ENCODE measurements at regions not wholly inside any gene's neighbourhood (a gene's known extent, or its start where the extent isn't known, plus 50 kb on each side); places are given as distances from the start of the nearest gene placed in this dataset.
"Not testable (repeated sequence)": the region's sequence is repeated elsewhere in the genome, so short reads cannot be mapped to it uniquely, and the experiment has no call there.

DNA sequence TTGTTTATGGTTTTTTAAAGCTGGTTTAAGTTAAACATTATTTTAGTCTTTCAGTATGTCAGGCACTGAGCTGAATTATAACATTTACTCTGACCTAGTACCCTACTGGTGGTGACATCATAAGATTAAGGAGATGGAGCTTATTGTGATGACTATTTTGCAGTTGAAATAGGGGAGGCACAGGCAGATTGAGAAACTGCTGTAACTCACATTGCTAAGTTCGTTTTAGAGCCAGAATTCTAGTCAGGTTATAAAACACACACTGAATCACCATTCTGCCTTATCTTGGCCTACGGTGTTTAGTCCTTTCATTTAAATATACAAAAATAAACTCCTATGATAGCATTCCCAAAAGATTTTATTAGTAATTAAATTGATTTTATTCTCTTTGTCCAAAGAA is 584.1 kb downstream of the TFAP2A start:
- no peak for DNase-seq

DNA sequence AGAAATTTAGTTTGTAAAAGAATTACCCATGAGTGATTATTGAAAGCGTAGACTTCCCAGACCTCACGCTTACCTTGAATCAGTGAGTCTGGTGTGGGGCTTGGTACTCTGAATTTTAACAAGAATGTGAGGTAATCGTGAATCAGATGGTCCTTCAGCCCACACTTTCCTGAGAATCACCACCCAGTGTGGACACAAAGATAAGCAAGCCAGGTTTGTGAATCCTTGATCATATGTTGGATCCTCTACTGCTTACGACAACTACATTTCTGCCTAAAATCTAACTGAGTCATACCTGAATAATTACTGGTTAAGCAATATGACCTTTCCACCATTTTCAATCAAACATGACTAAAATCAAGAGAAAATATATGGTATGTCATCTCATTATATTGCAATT is 589.3 kb downstream of the TFAP2A start:
- no peak for DNase-seq

DNA sequence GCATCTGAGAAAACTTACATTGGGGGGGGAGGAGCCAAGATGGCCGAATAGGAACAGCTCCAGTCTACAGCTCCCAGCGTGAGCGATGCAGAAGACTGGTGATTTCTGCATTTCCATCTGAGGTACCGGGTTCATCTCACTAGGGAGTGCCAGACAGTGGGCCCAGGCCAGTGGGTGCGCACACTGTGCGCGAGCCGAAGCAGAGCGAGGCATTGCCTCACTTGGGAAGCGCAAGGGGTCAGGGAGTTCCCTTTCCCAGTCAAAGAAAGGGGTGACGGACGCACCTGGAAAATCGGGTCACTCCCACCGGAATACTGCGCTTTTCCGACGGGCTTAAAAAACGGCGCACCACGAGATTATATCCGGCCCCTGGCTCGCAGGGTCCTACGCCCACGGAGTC is 604.1 kb downstream of the TFAP2A start:
- not testable (repeated sequence) for DNase-seq

DNA sequence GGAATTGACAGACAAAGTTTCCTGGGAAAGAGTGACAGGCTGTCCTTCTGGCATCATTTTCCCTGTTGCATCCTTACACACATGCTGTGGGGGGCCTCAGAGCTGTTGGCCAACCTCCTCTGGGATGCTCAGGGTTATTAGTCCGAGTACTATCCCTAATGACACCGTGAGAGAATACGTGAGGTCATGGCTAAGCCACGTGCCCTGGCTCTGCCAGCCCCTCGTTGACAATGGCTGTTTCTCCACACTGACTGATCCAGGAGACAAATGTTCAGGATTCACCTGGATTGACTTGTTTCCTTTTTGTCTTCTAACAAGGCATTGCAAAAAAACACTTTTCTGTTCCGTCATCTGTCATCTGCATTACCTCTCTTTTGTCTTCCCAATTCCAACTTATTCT is 604.6 kb downstream of the TFAP2A start:
- DNase-seq: no peak

DNA sequence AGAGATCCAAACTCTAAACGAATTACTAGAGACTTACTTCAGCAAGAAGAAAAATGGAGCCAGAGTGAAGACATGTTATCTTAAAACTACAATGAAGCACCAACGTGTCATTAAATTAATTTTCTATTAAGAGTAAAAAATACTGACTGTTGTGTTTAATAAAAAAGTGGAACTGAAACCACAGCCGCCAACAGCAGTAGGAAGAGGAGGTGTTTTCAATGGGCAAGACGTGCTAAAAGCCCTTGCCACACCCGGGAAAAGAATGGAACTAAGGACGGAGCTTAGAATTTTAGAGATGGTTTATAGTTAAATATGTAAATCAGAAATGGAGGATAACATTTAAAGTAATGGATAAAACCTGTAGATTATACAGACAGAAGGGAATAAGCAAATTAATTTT is 608.7 kb downstream of the TFAP2A start:
- no peak for DNase-seq

DNA sequence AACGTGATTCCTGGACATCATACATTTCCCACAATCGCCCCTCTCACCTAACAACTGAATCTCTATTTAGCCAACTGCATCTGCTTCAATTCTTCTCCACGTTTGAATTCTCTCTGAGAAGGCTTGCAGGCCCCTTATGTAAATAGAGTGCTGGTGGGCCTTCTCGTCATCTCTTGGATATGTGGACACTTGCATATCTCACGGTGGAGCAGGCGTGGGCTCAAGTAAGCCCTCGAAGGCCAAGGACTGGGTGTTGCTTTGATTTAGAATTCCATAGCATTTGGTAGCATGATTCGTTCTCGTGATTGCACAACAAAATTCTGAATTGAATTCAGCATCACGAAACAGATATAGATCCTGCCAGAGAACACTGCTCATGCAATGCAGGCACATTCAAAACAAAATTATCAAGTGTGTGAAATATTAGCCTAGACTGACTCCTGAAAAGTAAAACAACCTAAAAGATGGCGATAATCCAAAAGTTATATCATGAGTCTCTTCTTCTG is 613.6 kb downstream of the TFAP2A start:
- DNase-seq: no peak

DNA sequence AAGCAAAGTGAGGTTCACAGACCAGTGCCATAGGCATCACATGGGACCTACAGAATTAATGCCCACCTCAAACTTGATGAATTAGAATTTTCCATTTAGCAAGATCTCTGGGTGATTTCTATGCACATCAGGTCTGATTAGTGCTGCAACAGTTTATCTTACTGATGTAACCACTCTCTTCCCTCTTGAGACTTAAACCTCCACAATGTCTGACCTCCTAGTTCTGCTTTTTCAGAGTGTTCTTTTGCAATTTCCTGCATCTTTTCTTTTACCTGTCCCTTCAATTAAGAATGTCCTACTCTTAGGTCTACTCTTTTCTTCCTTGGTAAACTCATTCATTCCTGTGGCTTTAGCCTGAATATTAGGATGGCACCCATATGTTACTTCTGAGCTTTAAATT is 615.3 kb downstream of the TFAP2A start:
- no peak for DNase-seq

DNA sequence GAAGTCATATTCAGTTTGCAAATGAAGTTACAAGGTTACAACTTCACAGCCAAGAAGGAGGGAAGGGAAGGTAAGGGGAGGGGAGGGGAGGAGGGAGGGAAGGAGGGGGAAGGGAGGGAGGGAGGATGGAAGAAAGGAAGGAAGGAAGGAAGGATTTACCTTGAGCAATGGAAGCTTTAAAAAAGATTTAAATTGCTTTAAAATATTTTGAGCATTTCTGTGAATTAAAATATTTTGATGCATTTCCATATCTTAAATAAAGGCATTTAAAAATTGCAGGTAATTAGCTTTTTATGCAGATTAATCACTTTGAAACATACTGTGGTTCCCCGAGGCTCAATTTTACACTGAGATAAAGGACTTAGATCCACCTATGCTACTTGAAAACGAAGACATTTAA is 618.0 kb downstream of the TFAP2A start:
- no peak for DNase-seq

DNA sequence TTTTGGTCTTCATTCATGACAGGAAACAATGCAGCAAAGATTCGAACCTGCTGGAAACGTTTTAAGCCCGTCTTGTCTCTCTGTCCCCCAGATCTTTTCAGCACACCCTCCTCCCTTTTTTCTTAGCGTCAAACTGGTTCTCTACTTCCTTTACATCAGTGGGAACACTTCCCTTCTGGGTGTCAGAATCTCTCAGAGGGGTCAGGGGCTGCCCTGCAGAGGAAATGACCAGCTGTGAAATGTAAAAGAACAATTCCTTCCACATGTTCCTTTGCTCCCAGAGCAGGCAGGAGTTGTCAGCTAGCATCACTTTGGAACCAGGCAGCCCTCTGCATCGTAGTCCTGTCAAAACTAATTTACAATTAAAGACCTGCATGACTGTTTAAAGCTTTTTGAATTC is 619.0 kb downstream of the TFAP2A start:
- peak; percentile 15 for DNase-seq

DNA sequence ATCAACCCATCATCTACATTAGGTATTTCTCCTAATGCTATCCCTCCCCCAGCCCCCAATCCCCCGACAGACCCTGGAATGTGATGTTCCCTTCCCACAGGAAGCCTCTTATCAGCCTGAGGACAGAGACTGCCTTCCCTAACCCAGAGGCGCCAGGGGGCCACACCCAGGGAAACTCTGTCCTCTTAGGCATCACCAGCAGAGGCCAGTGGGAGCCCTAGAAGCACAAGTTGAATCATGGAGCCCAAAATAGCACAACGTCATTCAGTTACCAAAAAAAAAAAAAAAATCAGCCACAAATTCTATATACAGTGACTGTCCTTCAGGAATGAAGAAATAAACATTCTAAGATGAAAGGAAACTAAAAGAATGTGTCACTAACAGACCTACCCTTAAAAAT is 625.7 kb downstream of the TFAP2A start:
- no peak for DNase-seq

DNA sequence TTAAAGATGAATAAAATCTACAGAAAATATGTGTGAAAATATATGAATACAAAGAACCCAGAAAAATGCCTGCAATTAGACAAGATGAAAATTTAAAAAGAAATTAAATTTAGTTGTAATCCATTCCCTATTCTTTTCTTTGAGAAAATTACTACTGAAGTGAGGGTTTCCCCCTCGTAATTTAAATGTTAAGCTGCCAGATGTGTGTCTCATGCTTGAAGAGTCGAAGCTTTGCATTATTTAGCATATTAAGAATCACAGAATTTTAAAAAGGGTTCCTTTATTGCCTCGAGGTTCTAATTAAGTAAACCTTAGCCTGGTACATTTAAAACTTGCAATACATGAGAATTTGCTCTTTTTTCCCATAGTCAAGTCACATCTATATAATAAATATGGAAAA is 630.1 kb downstream of the TFAP2A start:
- DNase-seq: no peak

DNA sequence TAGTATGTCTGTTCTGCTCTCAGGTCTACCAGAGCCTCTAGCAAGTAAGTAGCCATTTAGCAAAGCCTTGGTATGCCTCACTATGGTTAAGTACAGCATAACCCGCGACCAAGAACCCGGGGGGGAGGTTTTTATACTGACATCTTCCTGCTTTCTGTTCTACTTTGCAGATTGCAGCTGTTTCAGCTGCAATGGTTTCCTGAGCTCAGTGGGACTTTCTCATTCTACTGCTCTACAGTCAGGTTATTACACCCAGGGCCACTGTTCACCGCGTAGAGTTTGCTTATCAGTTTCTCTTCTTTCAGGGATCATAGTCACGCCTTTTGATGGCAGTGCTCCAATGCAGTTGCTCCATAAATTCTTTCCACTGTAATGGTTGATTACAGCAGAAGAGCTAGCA is 631.3 kb downstream of the TFAP2A start:
- DNase-seq: no peak

DNA sequence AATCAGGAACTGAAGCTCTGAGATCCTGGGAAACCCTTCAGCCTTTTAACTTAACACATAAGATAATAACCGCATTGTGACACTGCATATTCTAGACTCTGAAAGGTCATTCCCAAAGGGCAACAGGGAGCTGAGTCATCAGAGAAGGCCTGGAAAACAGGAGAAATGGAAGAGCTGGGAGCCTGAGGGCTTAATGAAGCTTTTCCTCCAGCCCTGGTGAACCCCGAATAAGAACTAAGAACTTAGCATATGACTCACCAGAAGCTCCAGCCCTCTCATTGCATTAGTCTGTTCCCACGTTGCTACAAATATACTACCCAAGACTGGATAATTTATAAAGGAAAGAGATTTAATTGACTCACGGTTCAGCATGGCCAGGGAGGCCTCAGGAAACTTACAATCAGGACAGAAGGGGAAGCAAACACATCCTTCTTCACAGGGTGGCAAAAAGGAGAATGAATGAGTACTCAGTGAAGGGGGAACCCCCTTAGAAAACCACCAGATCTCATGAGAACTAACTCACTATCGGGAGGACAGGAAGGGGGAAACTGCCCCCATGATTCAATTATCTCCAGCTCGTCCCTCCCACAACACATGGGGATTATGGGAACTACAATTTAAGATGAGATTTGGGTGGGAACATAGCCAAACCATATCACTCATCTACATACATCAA is 648.5 kb downstream of the TFAP2A start:
- no peak for DNase-seq

DNA sequence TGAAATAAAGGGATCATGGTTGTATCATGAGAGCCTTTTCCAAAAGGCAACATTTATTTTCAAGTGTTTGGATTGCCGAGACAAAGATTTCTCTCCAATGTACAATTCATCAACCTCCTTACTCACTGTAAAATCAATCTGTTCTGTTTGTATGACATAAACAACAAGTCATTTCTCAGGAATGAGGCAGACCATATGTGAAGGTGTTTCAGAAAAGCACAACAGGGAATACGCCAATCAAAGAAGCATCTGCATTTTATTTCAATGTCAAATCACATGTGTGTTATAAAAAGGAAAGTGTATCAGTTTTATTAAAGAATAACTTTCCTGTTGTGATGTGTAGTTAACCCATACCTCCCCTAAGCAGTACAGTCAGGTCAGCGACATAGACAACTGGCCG is 653.7 kb downstream of the TFAP2A start:
- DNase-seq: no peak

DNA sequence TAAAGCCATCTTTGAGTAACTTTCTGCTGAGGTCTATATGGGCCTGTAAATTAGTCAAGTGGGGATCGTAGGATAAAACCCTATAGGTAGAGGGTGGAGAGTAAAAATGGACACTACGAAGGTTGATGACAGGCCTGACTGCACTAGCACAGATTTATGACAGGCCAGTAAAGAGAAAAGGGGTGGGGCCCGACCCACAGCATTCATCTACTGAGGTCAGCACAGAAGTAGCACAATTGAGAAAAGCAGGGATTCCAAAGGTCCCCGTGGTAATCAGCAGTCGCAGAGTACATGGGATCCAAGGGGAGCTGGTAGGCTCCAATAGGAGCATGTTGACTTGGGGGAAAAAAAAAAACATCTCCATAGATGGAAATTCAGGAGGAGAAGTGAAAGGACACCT is 660.4 kb downstream of the TFAP2A start:
- no peak for DNase-seq

DNA sequence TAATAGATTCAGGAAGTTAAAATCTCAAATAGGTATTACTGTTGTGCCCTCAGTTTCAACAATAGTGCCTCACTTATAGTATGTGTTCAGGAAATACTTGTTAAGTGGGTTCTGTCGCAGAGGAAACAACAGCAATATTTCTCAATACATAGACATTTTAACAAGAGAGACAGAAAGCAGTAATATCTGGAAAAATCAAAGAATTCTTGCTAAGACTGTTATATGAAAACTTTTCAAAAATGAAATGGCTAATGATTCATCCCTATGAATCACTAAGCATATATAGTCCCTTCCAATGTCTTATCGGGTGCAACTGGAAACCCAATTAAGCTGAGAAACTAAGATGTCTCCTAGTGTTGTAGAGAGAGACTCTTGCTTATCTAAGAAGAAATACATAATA is 668.9 kb downstream of the TFAP2A start:
- DNase-seq: no peak

DNA sequence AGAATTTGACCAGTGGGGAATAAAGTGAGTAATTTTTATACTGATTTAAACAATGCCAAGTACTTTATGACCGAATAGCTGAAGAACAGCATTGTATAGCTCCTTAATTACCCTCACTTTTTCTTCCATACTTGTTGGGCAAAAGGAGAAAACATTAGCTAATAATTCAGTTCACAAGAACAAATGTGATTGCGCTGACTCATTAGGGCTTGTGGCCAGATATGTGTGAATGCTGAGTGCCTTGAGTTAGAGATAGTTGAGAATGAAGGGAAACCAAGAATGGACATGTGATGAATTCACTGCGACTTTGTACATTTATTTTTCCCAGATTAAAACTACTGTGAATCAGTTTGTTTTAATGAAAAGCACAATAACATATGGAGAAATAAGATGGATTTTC is 669.4 kb downstream of the TFAP2A start:
- no peak for DNase-seq

DNA sequence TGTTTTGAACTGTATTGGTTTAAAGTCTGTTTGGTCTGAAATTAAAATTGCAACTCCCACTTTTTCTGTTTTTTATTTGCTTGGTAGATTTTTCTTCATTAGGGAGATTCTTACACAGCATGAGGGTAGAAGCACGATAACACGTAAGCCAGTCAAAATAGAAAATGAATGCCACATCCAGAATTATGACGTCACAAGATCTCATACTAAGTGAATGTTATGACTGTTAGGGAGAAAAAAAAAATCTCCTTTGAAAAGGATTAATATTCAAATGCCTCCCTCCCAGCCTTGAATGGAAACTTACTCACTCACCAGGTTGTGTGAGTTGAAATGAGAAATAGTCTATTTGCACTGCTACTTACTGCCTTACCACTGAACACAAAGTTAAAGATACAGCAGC is 670.8 kb downstream of the TFAP2A start:
- DNase-seq: no peak

DNA sequence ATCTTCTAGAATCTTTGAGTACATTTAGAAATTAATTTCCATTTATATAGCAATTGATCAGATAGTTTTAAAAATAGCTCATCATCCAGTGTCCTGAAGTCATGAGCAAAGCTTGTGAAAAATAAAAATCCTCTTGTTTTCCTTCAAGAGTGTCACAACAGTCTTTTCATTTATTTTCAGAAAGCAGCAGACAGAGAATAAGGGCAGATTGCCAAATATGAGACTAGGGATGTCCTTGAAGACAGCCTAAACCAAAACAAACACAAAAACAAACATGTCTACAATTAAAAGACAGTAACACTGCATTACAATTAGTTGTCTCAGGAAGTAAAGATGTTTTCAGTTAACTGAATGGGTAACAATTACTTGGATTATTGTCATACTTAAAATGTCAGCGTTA is 682.8 kb downstream of the TFAP2A start:
- peak; percentile 35 for DNase-seq

DNA sequence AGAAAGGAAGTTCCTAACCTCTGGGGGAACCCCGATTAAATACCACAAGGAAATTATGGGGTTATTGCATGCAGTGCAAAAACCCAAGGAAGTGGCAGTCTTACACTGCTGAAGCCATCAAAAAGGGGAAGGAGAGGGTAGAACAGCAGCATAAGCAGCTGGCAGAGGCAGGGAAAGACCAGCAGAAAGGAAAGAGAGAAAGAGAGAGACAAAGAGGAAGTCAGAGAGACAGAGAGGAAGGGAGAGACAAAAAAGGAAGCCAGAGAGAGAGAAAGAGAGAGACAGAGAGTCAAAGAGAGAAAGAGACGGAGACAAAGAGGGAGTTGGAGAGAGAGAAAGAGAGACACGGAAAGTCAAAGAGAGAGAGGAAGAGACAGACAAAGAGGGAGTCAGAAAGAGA is 689.1 kb downstream of the TFAP2A start:
- DNase-seq: not testable (repeated sequence)

DNA sequence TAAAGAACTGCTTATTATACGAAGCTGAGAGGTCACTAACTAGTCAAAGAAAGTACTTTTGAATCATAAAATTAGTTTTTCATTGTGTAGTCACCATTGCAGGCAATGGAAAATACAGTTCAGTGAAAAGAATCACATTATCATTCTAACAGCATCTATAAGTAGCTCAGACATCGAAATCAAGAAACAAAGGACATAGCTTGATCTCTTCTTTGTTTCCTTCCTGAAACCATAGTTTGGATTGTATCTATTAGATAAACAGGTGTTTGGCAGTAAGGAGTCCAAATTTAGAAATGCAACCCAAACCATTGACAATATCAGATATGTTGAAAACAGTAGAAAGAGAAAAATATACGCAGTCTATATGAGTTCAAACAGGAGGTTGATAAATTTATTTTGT is 697.3 kb downstream of the TFAP2A start:
- no peak for DNase-seq

DNA sequence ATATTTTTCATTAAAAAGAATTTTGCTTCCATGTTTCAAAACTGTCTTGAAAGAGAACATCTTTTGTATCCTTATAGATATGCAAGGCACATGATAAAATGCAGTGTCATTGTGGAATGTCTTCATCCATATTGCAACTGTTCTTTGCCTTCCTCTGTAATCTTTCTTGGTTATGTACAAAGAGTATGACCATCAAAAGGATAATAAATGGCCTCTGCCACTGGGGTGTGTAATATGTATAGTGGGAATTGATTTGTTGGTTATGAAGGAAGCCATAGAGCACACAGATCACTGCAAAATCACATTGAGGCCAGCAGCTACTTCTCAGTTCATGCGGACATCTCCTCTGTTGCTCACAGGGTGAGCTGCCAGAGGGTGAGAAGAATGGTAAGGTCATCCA is 703.5 kb downstream of the TFAP2A start:
- DNase-seq: no peak

DNA sequence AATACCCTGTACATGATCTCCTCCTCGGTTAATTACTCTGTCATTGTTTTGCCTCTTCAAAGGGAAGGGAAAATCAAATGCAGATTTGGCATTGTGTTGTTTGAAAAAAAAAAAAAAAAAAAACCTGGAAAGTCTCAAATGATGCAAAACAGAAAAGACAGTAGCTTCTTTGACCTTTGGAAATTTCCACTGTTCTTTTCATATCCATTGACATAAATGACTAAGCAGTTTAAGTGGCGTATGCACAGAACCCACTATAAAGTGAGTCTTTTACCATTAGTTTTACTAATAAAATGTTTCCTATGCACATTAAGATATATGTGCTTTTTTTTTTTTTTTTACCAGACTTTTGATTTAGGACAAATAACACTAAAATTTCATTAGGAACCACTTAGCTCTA is 704.3 kb downstream of the TFAP2A start:
- DNase-seq: no peak

DNA sequence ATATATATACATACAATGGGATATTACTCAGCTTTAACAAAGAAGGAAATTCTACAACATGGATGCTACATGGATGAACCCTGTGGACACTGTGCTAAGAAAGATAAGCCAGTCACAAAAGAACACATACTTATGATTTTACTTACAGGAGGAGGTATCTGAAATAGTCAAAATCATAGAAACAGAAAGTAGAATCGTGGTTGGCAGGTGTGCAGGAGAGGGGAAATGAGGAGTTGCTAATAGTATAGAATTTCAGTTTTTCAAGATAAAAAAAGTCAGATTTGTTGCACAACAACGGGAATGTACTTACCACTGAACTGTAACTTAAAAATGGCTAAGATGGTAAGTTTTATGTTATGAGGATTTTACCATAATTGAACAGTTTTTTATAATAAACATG is 706.3 kb downstream of the TFAP2A start:
- DNase-seq: no peak

DNA sequence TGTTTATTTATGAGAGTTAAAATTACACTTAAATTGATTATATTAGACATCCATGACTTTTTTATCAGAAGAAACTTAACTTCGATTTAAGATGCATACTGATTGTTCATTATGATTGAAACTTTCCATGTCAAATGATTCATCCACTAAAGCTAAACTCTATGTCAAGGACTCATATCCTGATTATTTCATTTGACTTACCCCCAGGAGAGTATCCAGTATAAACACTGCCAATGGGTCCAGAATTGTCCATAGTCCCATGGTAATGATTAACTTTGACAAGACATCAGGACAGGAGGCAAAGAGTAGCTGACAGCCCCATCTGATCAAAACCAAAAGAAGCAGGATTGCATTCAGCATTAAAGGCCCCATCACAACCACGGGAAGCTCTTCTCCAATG is 709.9 kb downstream of the TFAP2A start:
- DNase-seq: no peak

Data from renal pelvis (tissue), 1 donor.